ENCODE measurements at regions not wholly inside any gene's neighbourhood (a gene's known extent, or its start where the extent isn't known, plus 50 kb on each side); places are given as distances from the start of the nearest gene placed in this dataset.

DNA sequence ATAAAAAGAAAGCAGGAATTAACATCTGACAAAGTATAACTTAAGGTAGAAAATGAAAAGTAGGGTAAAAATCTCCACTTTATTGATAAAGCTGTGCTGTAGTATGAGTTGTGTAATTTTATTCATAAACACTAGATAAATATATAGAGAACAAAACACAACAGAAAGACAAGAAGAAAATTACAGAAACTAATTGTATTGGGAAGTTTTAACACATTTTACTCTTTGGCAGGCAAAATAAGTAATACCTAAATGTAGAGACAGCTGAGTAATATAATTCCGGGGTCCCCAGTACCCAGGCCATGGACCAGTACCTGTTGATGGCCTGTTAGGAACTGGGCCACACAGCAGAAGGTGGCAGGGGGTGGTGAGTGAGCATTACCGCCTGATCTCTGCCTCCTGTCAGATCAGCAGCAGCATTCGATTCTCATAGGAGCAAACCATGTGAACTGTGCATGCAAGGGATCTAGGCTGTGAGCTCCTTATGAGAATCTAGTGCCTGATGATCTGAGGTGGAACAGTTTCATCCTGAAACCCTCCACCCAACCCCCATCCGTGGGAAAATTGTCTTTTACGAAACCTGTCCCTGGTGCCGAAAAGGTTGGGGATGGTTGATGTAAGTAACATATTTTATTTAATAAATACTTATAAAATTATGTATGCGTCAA is 84.4 kb upstream of the ETV6 start:
- no peak for TF ChIP-seq CTCF (IDR thresholded peaks at IDR 0.05; ENCODE audit: extremely low read depth, low read depth, low read length)
- no peak overlapping the region for H3K4me2 ChIP-seq (ENCODE audit: insufficient read depth, low read length)
- H3K36me3 ChIP-seq (ENCODE audit: insufficient read depth, low read length) = no peaks in the 10 kb centered on the region
- no peak for DNase-seq (ENCODE audit: insufficient read length, low spot score, missing footprints)
- no peak overlapping the region for H3K4me3 ChIP-seq (ENCODE audit: insufficient read depth, low read length)
- H3K9me3 ChIP-seq (ENCODE audit: low read depth, low read length) = no peaks in the 10 kb centered on the region
- no peaks in the 10 kb centered on the region for H4K20me1 ChIP-seq (ENCODE audit: insufficient read depth, low read length)
- no peaks in the 10 kb centered on the region for H3K4me1 ChIP-seq (ENCODE audit: insufficient read depth, low read length)
- no peak overlapping the region for H2AFZ ChIP-seq (ENCODE audit: low read length)
- no peak overlapping the region for H3K27ac ChIP-seq (ENCODE audit: low read depth, low read length)
- peaks cover under 1% of the 10 kb centered on the region for H3K27me3 ChIP-seq (ENCODE audit: insufficient read depth, low read length)
- H3K79me2 ChIP-seq (ENCODE audit: insufficient read depth, low read length) = no peaks in the 10 kb centered on the region

DNA sequence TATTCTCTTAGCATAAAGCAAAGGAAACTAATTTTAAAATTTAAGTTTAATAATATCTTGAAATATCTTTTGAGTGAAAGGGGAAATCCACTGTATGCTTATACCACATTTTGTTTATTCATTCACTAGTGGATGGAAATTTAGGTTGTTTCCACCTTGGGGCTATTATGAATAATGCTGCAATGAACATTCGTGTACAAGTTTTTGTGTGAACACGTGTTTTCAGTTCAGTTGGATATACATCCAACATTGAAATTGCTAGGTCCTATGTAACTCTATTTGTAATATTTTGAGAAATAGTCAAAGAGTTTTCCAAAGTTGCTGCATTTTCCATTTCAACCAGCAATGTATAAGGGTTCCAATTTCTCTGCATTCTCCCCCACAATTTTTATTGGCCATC is 83.7 kb upstream of the ETV6 start:
- TF ChIP-seq CTCF (IDR thresholded peaks at IDR 0.05; ENCODE audit: extremely low read depth, low read depth, low read length) = no peak
- no peak for DNase-seq (ENCODE audit: insufficient read length, low spot score, missing footprints)
- Histone ChIP-seq H3K36me3 (ENCODE audit: insufficient read depth, low read length) (no peaks in the 10 kb centered on the region), H3K9me3 (ENCODE audit: low read depth, low read length) (no peaks in the 10 kb centered on the region), H3K4me1 (ENCODE audit: insufficient read depth, low read length) (no peaks in the 10 kb centered on the region), H4K20me1 (ENCODE audit: insufficient read depth, low read length) (no peaks in the 10 kb centered on the region), H3K4me3 (ENCODE audit: insufficient read depth, low read length) (no peak overlapping the region), H3K27me3 (ENCODE audit: insufficient read depth, low read length) (peaks cover 6% of the 10 kb centered on the region), H3K27ac (ENCODE audit: low read depth, low read length) (no peak overlapping the region), H3K79me2 (ENCODE audit: insufficient read depth, low read length) (no peaks in the 10 kb centered on the region), H3K4me2 (ENCODE audit: insufficient read depth, low read length) (no peak overlapping the region), H2AFZ (ENCODE audit: low read length) (no peak overlapping the region)

- TF ChIP-seq CTCF (IDR thresholded peaks at IDR 0.05; ENCODE audit: extremely low read depth, low read depth, low read length) = no peak
- H3K9me3 ChIP-seq (ENCODE audit: low read depth, low read length) = no peaks in the 10 kb centered on the region
- no peaks in the 10 kb centered on the region for H4K20me1 ChIP-seq (ENCODE audit: insufficient read depth, low read length)
- H3K27me3 ChIP-seq (ENCODE audit: insufficient read depth, low read length) = peaks cover 6% of the 10 kb centered on the region
- no peak overlapping the region for H3K4me3 ChIP-seq (ENCODE audit: insufficient read depth, low read length)
- no peak overlapping the region for H2AFZ ChIP-seq (ENCODE audit: low read length)
- H3K27ac ChIP-seq (ENCODE audit: low read depth, low read length) = no peak overlapping the region
- no peaks in the 10 kb centered on the region for H3K79me2 ChIP-seq (ENCODE audit: insufficient read depth, low read length)
- no peak for DNase-seq (ENCODE audit: insufficient read length, low spot score, missing footprints)
- H3K4me1 ChIP-seq (ENCODE audit: insufficient read depth, low read length) = no peaks in the 10 kb centered on the region
- H3K4me2 ChIP-seq (ENCODE audit: insufficient read depth, low read length) = no peak overlapping the region
- H3K36me3 ChIP-seq (ENCODE audit: insufficient read depth, low read length) = no peaks in the 10 kb centered on the region
These were observed 81.2 kb upstream of the ETV6 start for GRCh38 chr12:11568155-11568761.

- H3K79me2 ChIP-seq (ENCODE audit: insufficient read depth, low read length) = no peaks in the 10 kb centered on the region
- H3K4me3 ChIP-seq (ENCODE audit: insufficient read depth, low read length) = no peak overlapping the region
- DNase-seq (ENCODE audit: insufficient read length, low spot score, missing footprints) = no peak
- no peak overlapping the region for H2AFZ ChIP-seq (ENCODE audit: low read length)
- H4K20me1 ChIP-seq (ENCODE audit: insufficient read depth, low read length) = no peaks in the 10 kb centered on the region
- H3K4me2 ChIP-seq (ENCODE audit: insufficient read depth, low read length) = no peak overlapping the region
- peaks cover 6% of the 10 kb centered on the region for H3K27me3 ChIP-seq (ENCODE audit: insufficient read depth, low read length)
- TF ChIP-seq CTCF (IDR thresholded peaks at IDR 0.05; ENCODE audit: extremely low read depth, low read depth, low read length) = no peak
- H3K9me3 ChIP-seq (ENCODE audit: low read depth, low read length) = no peaks in the 10 kb centered on the region
- no peak overlapping the region for H3K27ac ChIP-seq (ENCODE audit: low read depth, low read length)
- H3K4me1 ChIP-seq (ENCODE audit: insufficient read depth, low read length) = no peaks in the 10 kb centered on the region
- H3K36me3 ChIP-seq (ENCODE audit: insufficient read depth, low read length) = no peaks in the 10 kb centered on the region
These were observed 80.6 kb upstream of the ETV6 start for GRCh38 chr12:11568762-11569478.

Measured in osteoblast (primary cell).